Loucy (cell line): ENCODE measurements at regions not wholly inside any gene's neighbourhood (a gene's known extent, or its start where the extent isn't known, plus 50 kb on each side); places are given as distances from the start of the nearest gene placed in this dataset.

ENCODE experiments used
- H2AFZ ChIP-seq: fragments of 200-600 bp; sonication (generic); 2 replicates; pipeline ENCODE4 v1.6.0; 2016; ENCODE audit warnings: antibody characterized with exemption, mild to moderate bottlenecking, low read length, moderate library complexity
- H3F3A ChIP-seq: fragments of 200-600 bp; 2 replicates; pipeline ENCODE4 v1.6.0; 2016; ENCODE audit warnings: antibody characterized with exemption, low read depth, mild to moderate bottlenecking
- H3K27me3 ChIP-seq: fragments of 200-600 bp; sonication (generic); 2 replicates; pipeline ENCODE4 v1.6.1; 2014; ENCODE audit warnings: low read length, mild to moderate bottlenecking; ENCODE audit not compliant: insufficient read depth, poor library complexity, severe bottlenecking
- H3K36me3 ChIP-seq: fragments of 200-600 bp; sonication (generic); 2 replicates; pipeline ENCODE4 v1.6.1; 2016; ENCODE audit warnings: low read length; ENCODE audit not compliant: insufficient read depth
- H3K4me1 ChIP-seq: fragments of 200-600 bp; sonication (generic); 2 replicates; pipeline ENCODE4 v1.5.1; 2014; ENCODE audit warnings: low read length, mild to moderate bottlenecking; ENCODE audit not compliant: insufficient read depth, poor library complexity, severe bottlenecking
- H3K4me2 ChIP-seq: fragments of 200-600 bp; sonication (generic); 2 replicates; pipeline ENCODE4 v1.6.0; 2014; ENCODE audit warnings: antibody characterized with exemption, low read length, low read depth, mild to moderate bottlenecking; ENCODE audit not compliant: poor library complexity, severe bottlenecking
- H3K4me3 ChIP-seq: fragments of 200-600 bp; sonication (generic); 2 replicates; pipeline ENCODE4 v1.5.1; 2014; ENCODE audit warnings: low read length, mild to moderate bottlenecking, mixed read lengths; ENCODE audit not compliant: poor library complexity, severe bottlenecking
- H3K79me2 ChIP-seq: fragments of 200-600 bp; sonication (generic); 2 replicates; pipeline ENCODE4 v1.6.1; 2014; ENCODE audit warnings: low read length; ENCODE audit not compliant: insufficient read depth
- H3K9ac ChIP-seq: fragments of 200-600 bp; sonication (generic); 2 replicates; pipeline ENCODE4 v1.6.0; 2014; ENCODE audit warnings: mild to moderate bottlenecking, low read depth, low read length, moderate library complexity; ENCODE audit not compliant: poor library complexity, severe bottlenecking
- H3K9me2 ChIP-seq: fragments of 200-600 bp; sonication (generic); replicated peaks from 2 replicates; pipeline ENCODE4 v1.6.1; 2016; ENCODE audit warnings: low read depth, low read length, mixed read lengths
- H3K9me3 ChIP-seq: fragments of 200-600 bp; sonication (generic); 2 replicates; pipeline ENCODE4 v1.6.1; 2014; ENCODE audit warnings: mild to moderate bottlenecking, antibody characterized with exemption, low read length, low read depth; ENCODE audit not compliant: insufficient read depth
- H4K20me1 ChIP-seq: fragments of 200-600 bp; sonication (generic); 2 replicates; pipeline ENCODE4 v1.6.0; 2014; ENCODE audit warnings: antibody characterized with exemption, low read length, mild to moderate bottlenecking; ENCODE audit not compliant: insufficient read depth, poor library complexity, severe bottlenecking
- CTCF ChIP-seq: fragments of 200-600 bp; sonication (generic); conservative IDR thresholded peaks from 2 replicates; pipeline ENCODE4 v1.5.1; 2014; ENCODE audit warnings: mild to moderate bottlenecking, antibody characterized with exemption, low read length
- EZH2phosphoT487 ChIP-seq: fragments of 200-600 bp; IDR thresholded peaks from 2 replicates; pipeline ENCODE4 v1.6.1; 2018; ENCODE audit warnings: antibody characterized with exemption, mild to moderate bottlenecking, moderate library complexity, borderline replicate concordance

- Histone ChIP-seq H3K4me1 (no peaks in the 10 kb centered on the region), H3K27me3 (no peaks in the 10 kb centered on the region), H3K36me3 (no peaks in the 10 kb centered on the region), H3K9me2 (no peaks in the 10 kb centered on the region), H3K9me3 (no peaks in the 10 kb centered on the region), H2AFZ (no peak overlapping the region), H3K4me2 (no peak overlapping the region), H3K9ac (no peak overlapping the region), H3K79me2 (no peaks in the 10 kb centered on the region), H3F3A (no peaks in the 10 kb centered on the region), H3K4me3 (no peak overlapping the region), H4K20me1 (no peaks in the 10 kb centered on the region)
- no peak for TF ChIP-seq EZH2phosphoT487
- TF ChIP-seq CTCF = no peak
These were observed 77.6 kb downstream of the KIF4B start for GRCh38 chr5:155091063-155091648.

DNA sequence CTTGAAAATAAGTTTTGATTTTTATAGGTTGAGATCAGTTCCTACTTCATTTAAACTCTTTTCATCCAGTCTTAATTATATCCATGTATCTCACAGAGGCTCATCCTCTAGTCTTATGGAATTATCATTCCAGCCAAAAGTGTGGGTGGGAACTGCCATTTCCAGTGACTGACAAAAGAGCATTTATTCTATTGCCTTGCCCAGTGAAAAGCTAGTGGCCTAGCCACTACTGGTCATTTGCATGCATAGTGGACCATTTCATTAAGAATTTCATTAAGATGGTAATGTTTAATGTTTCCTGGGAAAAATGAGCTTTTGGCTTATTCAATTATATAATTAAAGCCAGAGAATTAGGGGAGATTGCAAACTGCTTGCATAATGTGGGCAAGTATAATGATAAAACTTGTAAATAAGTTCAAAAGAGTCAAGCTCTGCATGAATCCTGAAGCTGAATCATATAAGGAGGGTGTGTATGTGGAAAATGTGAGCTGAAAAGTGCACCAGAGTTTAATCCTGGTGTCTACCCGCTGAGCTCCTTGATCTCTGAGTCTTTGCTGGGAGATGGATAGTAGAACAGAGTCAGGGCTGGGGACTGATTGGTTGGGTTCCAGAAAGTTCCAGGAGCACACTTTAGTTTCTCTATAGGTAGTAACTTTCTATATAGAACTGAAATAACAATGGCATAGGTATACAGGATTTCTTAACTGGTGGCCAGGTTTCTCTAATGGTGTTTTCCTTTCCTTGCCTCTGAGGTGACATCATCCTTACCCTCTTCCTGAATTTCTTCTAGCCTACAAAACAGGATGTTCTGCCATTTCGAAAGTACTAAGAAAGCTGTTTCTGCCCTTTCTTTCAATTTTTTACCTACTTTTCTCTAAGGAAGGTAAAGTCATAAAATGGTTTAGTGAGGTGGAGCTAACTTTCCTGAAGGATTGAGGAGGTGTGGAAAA, 78.5 kb downstream of the KIF4B start:
- no peaks in the 10 kb centered on the region for H3K4me1 ChIP-seq
- no peak overlapping the region for H3K9ac ChIP-seq
- H4K20me1 ChIP-seq = no peaks in the 10 kb centered on the region
- H2AFZ ChIP-seq = no peak overlapping the region
- no peaks in the 10 kb centered on the region for H3K27me3 ChIP-seq
- H3K4me2 ChIP-seq = no peak overlapping the region
- H3K79me2 ChIP-seq = no peaks in the 10 kb centered on the region
- H3K4me3 ChIP-seq = no peak overlapping the region
- H3K9me3 ChIP-seq = no peaks in the 10 kb centered on the region
- TF ChIP-seq EZH2phosphoT487 = no peak
- TF ChIP-seq CTCF = no peak
- no peaks in the 10 kb centered on the region for H3F3A ChIP-seq
- no peaks in the 10 kb centered on the region for H3K36me3 ChIP-seq
- no peaks in the 10 kb centered on the region for H3K9me2 ChIP-seq

GRCh38 chr5:155094455-155094854, 80.9 kb downstream of the KIF4B start:
- Histone ChIP-seq H2AFZ (no peak overlapping the region), H3K36me3 (no peaks in the 10 kb centered on the region), H3K9me3 (no peaks in the 10 kb centered on the region), H3K4me3 (no peak overlapping the region), H3K4me2 (no peak overlapping the region), H4K20me1 (no peaks in the 10 kb centered on the region), H3K79me2 (no peaks in the 10 kb centered on the region), H3K27me3 (no peaks in the 10 kb centered on the region), H3K9me2 (no peaks in the 10 kb centered on the region), H3K9ac (no peak overlapping the region), H3K4me1 (no peaks in the 10 kb centered on the region), H3F3A (no peaks in the 10 kb centered on the region)
- no peak for TF ChIP-seq EZH2phosphoT487
- TF ChIP-seq CTCF = no peak
